Eye (tissue), 1 donor: ENCODE measurements at regions not wholly inside any gene's neighbourhood (a gene's known extent, or its start where the extent isn't known, plus 50 kb on each side); places are given as distances from the start of the nearest gene placed in this dataset.
A peak's percentile ranks its signal among the peaks of the same experiment; 100 is the strongest.
"Not testable (repeated sequence)": the region's sequence is repeated elsewhere in the genome, so short reads cannot be mapped to it uniquely, and the experiment has no call there.

Experiments
- DNase-seq: peaks from one replicate; pipeline ENCODE4 v3.0.0-alpha.2; 2015

- no peak for DNase-seq
Observed at GRCh38 chr10:10010397-10010796, 1007.3 kb upstream of the CELF2 start.

- no peak for DNase-seq
Observed at GRCh38 chr10:10014846-10015245, 1002.8 kb upstream of the CELF2 start.

GRCh38 chr10:10017716-10018115 is 1000.0 kb upstream of the CELF2 start:
- DNase-seq, result no peak

GRCh38 chr10:10020945-10021344 is 996.7 kb upstream of the CELF2 start:
- DNase-seq, result no peak

- DNase-seq, result no peak
Observed at GRCh38 chr10:10032991-10033390, 984.7 kb upstream of the CELF2 start.

- DNase-seq, result no peak
Observed at GRCh38 chr10:10038348-10038747, 979.3 kb upstream of the CELF2 start.

- peak; percentile 22 for DNase-seq
Observed at GRCh38 chr10:10039595-10039994, 978.1 kb upstream of the CELF2 start.

GRCh38 chr10:10043083-10043482 is 974.6 kb upstream of the CELF2 start:
- DNase-seq, result no peak

GRCh38 chr10:10044922-10045764 is 972.5 kb upstream of the CELF2 start:
- peak; percentile 59 for DNase-seq

GRCh38 chr10:10045765-10046028 is 972.0 kb upstream of the CELF2 start:
- DNase-seq, result no peak

GRCh38 chr10:10047426-10047825 is 970.2 kb upstream of the CELF2 start:
- DNase-seq, result no peak

GRCh38 chr10:10053051-10053450 is 964.6 kb upstream of the CELF2 start:
- no peak for DNase-seq

- DNase-seq, result no peak
Observed at GRCh38 chr10:10054466-10054865, 963.2 kb upstream of the CELF2 start.

GRCh38 chr10:10055656-10056442 is 961.8 kb upstream of the CELF2 start:
- DNase-seq, result no peak

- DNase-seq, result no peak
Observed at GRCh38 chr10:10056961-10057360, 960.7 kb upstream of the CELF2 start.

- peak; percentile 19 for DNase-seq
Observed at GRCh38 chr10:10067644-10068043, 950.0 kb upstream of the CELF2 start.

GRCh38 chr10:10074847-10075246 is 942.8 kb upstream of the CELF2 start:
- not testable (repeated sequence) for DNase-seq

GRCh38 chr10:10078446-10078845 is 939.2 kb upstream of the CELF2 start:
- peak; percentile 60 for DNase-seq

- peak; percentile 71 for DNase-seq
Observed at GRCh38 chr10:10092581-10092980, 925.1 kb upstream of the CELF2 start.

GRCh38 chr10:10093021-10093420 is 924.7 kb upstream of the CELF2 start:
- DNase-seq, result no peak

GRCh38 chr10:10094691-10095090 is 923.0 kb upstream of the CELF2 start:
- peak; percentile 53 for DNase-seq

GRCh38 chr10:10096296-10096695 is 921.4 kb upstream of the CELF2 start:
- DNase-seq, result no peak

GRCh38 chr10:10096898-10097297 is 920.8 kb upstream of the CELF2 start:
- no peak for DNase-seq

GRCh38 chr10:10101106-10101505 is 916.6 kb upstream of the CELF2 start:
- DNase-seq, result no peak
